ENCODE measurements at regions not wholly inside any gene's neighbourhood (a gene's known extent, or its start where the extent isn't known, plus 50 kb on each side); places are given as distances from the start of the nearest gene placed in this dataset.

- H3K27ac ChIP-seq (ENCODE audit: extremely low read depth, low read depth, low read length) = no peak overlapping the region
- H3K4me1 ChIP-seq (ENCODE audit: control insufficient read depth, insufficient read depth, low read length) = no peaks in the 10 kb centered on the region
- CTCF ChIA-PET = interaction anchor here (0.5 kb wide), 1 partner anchor 33 kb away, joined by 4 read pairs; no protein-coding TSS in a partner anchor
- POLR2A ChIA-PET = no interaction called here
- no peak overlapping the region for H3K4me3 ChIP-seq (ENCODE audit: low read depth, low read length)
- H3K36me3 ChIP-seq (ENCODE audit: control insufficient read depth in 2 of 2, insufficient read depth in 1 of 2, low read length in 2 of 2) = no peaks in the 10 kb centered on the region
- no peak for TF ChIP-seq ZNF239 (tag by site-specific recombination; IDR thresholded peaks at IDR 0.05)
- TF ChIP-seq ZNF350 (tag by site-specific recombination; IDR thresholded peaks at IDR 0.05) = no peak
- no peak for TF ChIP-seq ZNF362 (tag by site-specific recombination; IDR thresholded peaks at IDR 0.05)
- TF ChIP-seq MZF1 (tag by site-specific recombination; IDR thresholded peaks at IDR 0.05; ENCODE audit: borderline replicate concordance) = no peak
- no peak for TF ChIP-seq ATF2 (tag by site-specific recombination; IDR thresholded peaks at IDR 0.05; ENCODE audit: low read depth)
- no peaks in the 10 kb centered on the region for H3K9me3 ChIP-seq (ENCODE audit: control insufficient read depth, insufficient read depth, low read depth, low read length)
Measured at GRCh38 chr9:113771199-113771598, 104.9 kb upstream of the ZNF618 start.

- Histone ChIP-seq H3K4me3 (ENCODE audit: low read depth, low read length) (no peak overlapping the region), H3K36me3 (ENCODE audit: control insufficient read depth in 2 of 2, insufficient read depth in 1 of 2, low read length in 2 of 2) (no peaks in the 10 kb centered on the region), H3K9me3 (ENCODE audit: control insufficient read depth, insufficient read depth, low read depth, low read length) (no peaks in the 10 kb centered on the region), H3K4me1 (ENCODE audit: control insufficient read depth, insufficient read depth, low read length) (no peaks in the 10 kb centered on the region), H3K27ac (ENCODE audit: extremely low read depth, low read depth, low read length) (no peak overlapping the region)
- CTCF ChIA-PET = no interaction called here
- TF ChIP-seq ZNF394 (tag by site-specific recombination; IDR thresholded peaks at IDR 0.05; ENCODE audit: borderline replicate concordance) (no peak), SP2 (tag by site-specific recombination; IDR thresholded peaks at IDR 0.05) (no peak), ZNF121 (tag by site-specific recombination; IDR thresholded peaks at IDR 0.05) (no peak)
- POLR2A ChIA-PET = no interaction called here
Measured at GRCh38 chr9:113772121-113772810, 103.8 kb upstream of the ZNF618 start.

- no peak overlapping the region for H3K27ac ChIP-seq (ENCODE audit: extremely low read depth, low read depth, low read length)
- no peak overlapping the region for H3K4me3 ChIP-seq (ENCODE audit: low read depth, low read length)
- ChIA-PET CTCF (interaction anchor here (0.6 kb wide), 1 partner anchor 187 kb away, joined by 3 read pairs; no protein-coding TSS in a partner anchor), POLR2A (no interaction called here)
- H3K36me3 ChIP-seq (ENCODE audit: control insufficient read depth in 2 of 2, insufficient read depth in 1 of 2, low read length in 2 of 2) = no peaks in the 10 kb centered on the region
- TF ChIP-seq ZBTB11 (tag by site-specific recombination; conservative IDR thresholded peaks at IDR 0.05; ENCODE audit: low read depth) (0 out of 2 replicates have a peak, but pooled peaks have one; percentile 23), MEIS1 (CRISPR knock-in tag; IDR thresholded peaks at IDR 0.05; ENCODE audit: borderline replicate concordance) (no peak)
- no peaks in the 10 kb centered on the region for H3K9me3 ChIP-seq (ENCODE audit: control insufficient read depth, insufficient read depth, low read depth, low read length)
- no peaks in the 10 kb centered on the region for H3K4me1 ChIP-seq (ENCODE audit: control insufficient read depth, insufficient read depth, low read length)
Measured at GRCh38 chr9:113774963-113775362, 101.1 kb upstream of the ZNF618 start.

- no peak for TF ChIP-seq PRDM10 (tag by site-specific recombination; IDR thresholded peaks at IDR 0.05)
- TF ChIP-seq ZNF560 (tag by site-specific recombination; IDR thresholded peaks at IDR 0.05; ENCODE audit: borderline replicate concordance) = no peak
- no peak for TF ChIP-seq BCL11A (tag by site-specific recombination; IDR thresholded peaks at IDR 0.05; ENCODE audit: low read depth)
- no peak for TF ChIP-seq ZNF600 (tag by site-specific recombination; IDR thresholded peaks at IDR 0.05)
- TF ChIP-seq GFI1B (tag by site-specific recombination; IDR thresholded peaks at IDR 0.05) = no peak
- no peak for TF ChIP-seq ZNF341 (tag by site-specific recombination; IDR thresholded peaks at IDR 0.05; ENCODE audit: low read depth)
- TF ChIP-seq ZNF596 (tag by site-specific recombination; IDR thresholded peaks at IDR 0.05) = no peak
- Histone ChIP-seq H3K4me1 (ENCODE audit: control insufficient read depth, insufficient read depth, low read length) (no peaks in the 10 kb centered on the region), H3K36me3 (ENCODE audit: control insufficient read depth in 2 of 2, insufficient read depth in 1 of 2, low read length in 2 of 2) (no peaks in the 10 kb centered on the region), H3K27ac (ENCODE audit: extremely low read depth, low read depth, low read length) (no peak overlapping the region), H3K9me3 (ENCODE audit: control insufficient read depth, insufficient read depth, low read depth, low read length) (no peaks in the 10 kb centered on the region), H3K4me3 (ENCODE audit: low read depth, low read length) (no peak overlapping the region)
- ChIA-PET POLR2A (no interaction called here), CTCF (interaction anchor here (0.6 to 0.9 kb wide), 2 partner anchors 39 to 1221 kb away, joined by 3 read pairs; no protein-coding TSS in a partner anchor)
Measured at GRCh38 chr9:113775749-113776148, 100.4 kb upstream of the ZNF618 start.
